Heart left ventricle (tissue), 16 donors: ENCODE measurements at regions not wholly inside any gene's neighbourhood (a gene's known extent, or its start where the extent isn't known, plus 50 kb on each side); places are given as distances from the start of the nearest gene placed in this dataset.

Experiments
- ATAC-seq, 4 donors: fragments of 200-7000 bp; cut with Tn5 transposase; one replicate each; pipeline ENCODE4 v1.9.1; 2020 to 2022; ENCODE audit warnings: moderate library complexity in 4 of 4, mild to moderate bottlenecking in 3 of 4, moderate number of reproducible peaks in 1 of 4
- DNase-seq, 5 donors: peaks; one replicate each; pipeline ENCODE4 v3.0.0-alpha.2; 2020
- H3K27ac ChIP-seq, 12 donors: fragments of 200-600 bp; sonication (generic) in 4 of 12; one replicate each; pipeline versions ENCODE4 v1.5.0 to v1.8.0; 2016 to 2022; ENCODE audit warnings: mild to moderate bottlenecking in 2 of 12
- H3K27me3 ChIP-seq, 9 donors: fragments of 200-600 bp; sonication (generic) in 2 of 9; one replicate each; pipeline versions ENCODE4 v1.5.1 to v1.8.0; 2016 to 2022; ENCODE audit warnings: mild to moderate bottlenecking in 3 of 9
- H3K36me3 ChIP-seq, 9 donors: fragments of 200-600 bp; sonication (generic) in 2 of 9; one replicate each; pipeline versions ENCODE4 v1.5.0 to v1.8.0; 2018 to 2022; ENCODE audit warnings: mild to moderate bottlenecking in 2 of 9
- H3K4me1 ChIP-seq, 12 donors: fragments of 200-600 bp; sonication (generic) in 4 of 12; one replicate each; pipeline versions ENCODE4 v1.5.0 to v1.8.0; 2016 to 2022; ENCODE audit warnings: mild to moderate bottlenecking in 3 of 12
- H3K4me3 ChIP-seq, 12 donors: fragments of 200-600 bp; sonication (generic) in 4 of 12; one replicate each; pipeline versions ENCODE4 v1.5.0 to v1.8.0; 2017 to 2022; ENCODE audit warnings: mild to moderate bottlenecking in 9 of 12, moderate library complexity in 4 of 12
- H3K9me3 ChIP-seq, 12 donors: fragments of 200-600 bp; sonication (generic) in 4 of 12; one replicate each; pipeline versions ENCODE4 v1.5.0 to v1.8.0; 2016 to 2022; ENCODE audit warnings: mild to moderate bottlenecking in 1 of 12
- CTCF ChIP-seq, 12 donors: fragments of 200-600 bp; sonication (generic) in 4 of 12; IDR thresholded peaks; one replicate each; pipeline versions ENCODE4 v1.5.0 to v1.8.0; 2018 to 2022; ENCODE audit warnings: antibody characterized with exemption in 12 of 12, mild to moderate bottlenecking in 5 of 12
- POLR2A ChIP-seq, 2 donors: fragments of 450-650 bp; IDR thresholded peaks; one replicate each; pipeline ENCODE4 v1.6.1; 2017; ENCODE audit warnings: antibody characterized with exemption in 2 of 2, mild to moderate bottlenecking in 2 of 2, moderate library complexity in 2 of 2
- WGBS, 4 donors: extraction: QIAGEN DNeasy Blood & Tissue Kit in 2 of 4; methylation state at CpG; one replicate each; pipeline versions ENCODE4 v1.1.5 to v1.1.7; 2013 to 2018; 5-methylcytosine and 5-hydroxymethylcytosine counted together
- intact Hi-C, 10 donors: fragments of 100-400 bp; cut with DNase I; formaldehyde crosslinking; loops; one replicate each; pipeline versions ENCODE4 v1.11.1 to v1.14.2; 2022
- donor health status: ischemic (EF 13 %, LVEDD 7.1; RV severe dilation, severe dysfunction).
- donor health status: healthy with polysubstance abuse.
- donor health status: DM: no; HTN: yes; CAD: no.
- donor health status: DM: no; HTN: no; CAD: no.
- donor health status: ischemic (EF 25% LVEDD 6.9; RV normal size, moderate dysfunction).
- donor health status: ischemic (EF 25% LVEDD 5.7; RV mildly dilated, moderate dysfunction).
- donor health status: healthy.
- donor health status: DM: yes; HTN: yes; CAD: no.
- donor health status: ischemic (EF 35%, LVEDD 5.7; RV mildly dilated, moderate dysfunction).
- donor health status: nonischemic (EF 11% LVEDD 7.7; RV severe dilation, severe dysfunction).
- donor health status: DM: yes; HTN: yes; CAD: no.
- donor health status: PGD.
- donor health status: ischemic (EF 29% LVEDD 5.4; RV normal size, mild dysfunction).
- donor health status: nonischemic (EF 23%, LVEDD 6.1; RV moderate dilation, normal function).

- DNase-seq (no peak), ATAC-seq (no peak)
- 80 to 93% (median 86%) methylated on average over 1 of the region's 1 CpG for WGBS, 4 donors
- peaks cover 0 to 6% (median 0%) of the 10 kb centered on the region in 9 donors for H3K27me3 ChIP-seq
- no peak overlapping the region for H3K27ac ChIP-seq
- H3K9me3 ChIP-seq = no peaks in the 10 kb centered on the region
- TF ChIP-seq CTCF (IDR thresholded peaks at IDR 0.05) (no peak), POLR2A (IDR thresholded peaks at IDR 0.05) (no peak)
- no peaks in the 10 kb centered on the region for H3K4me1 ChIP-seq
- intact Hi-C loops = no loop called here
- no peaks in the 10 kb centered on the region for H3K36me3 ChIP-seq
- no peak overlapping the region for H3K4me3 ChIP-seq
Measured at GRCh38 chr2:129181433-129181832, 798.0 kb upstream of the RAB6C start.

DNA sequence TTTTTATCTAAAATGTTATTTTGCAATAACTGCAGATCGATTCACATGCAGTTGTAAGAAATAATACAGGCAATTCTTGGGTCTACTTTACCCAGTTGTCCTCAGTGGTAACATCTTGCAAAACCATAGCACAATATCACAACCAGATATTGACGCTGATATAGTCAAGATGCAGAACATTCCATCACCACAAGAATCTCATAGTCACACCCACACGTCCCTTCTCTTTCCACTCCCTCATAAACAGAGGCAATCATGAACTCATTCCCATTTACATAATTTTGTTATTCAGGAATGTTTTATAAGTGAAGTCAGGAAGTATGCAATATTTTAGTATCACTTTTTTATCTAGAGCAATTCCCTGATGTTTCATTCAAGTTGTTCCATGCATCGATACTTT, 797.5 kb upstream of the RAB6C start:
- H3K9me3 ChIP-seq = no peaks in the 10 kb centered on the region
- H3K36me3 ChIP-seq = no peaks in the 10 kb centered on the region
- H3K27me3 ChIP-seq = peaks cover 0 to 6% (median 0%) of the 10 kb centered on the region in 9 donors
- H3K27ac ChIP-seq = no peak overlapping the region
- 73 to 78% (median 77%) methylated on average over 4 of the region's 4 CpGs for WGBS, 4 donors
- no peaks in the 10 kb centered on the region for H3K4me1 ChIP-seq
- TF ChIP-seq POLR2A (IDR thresholded peaks at IDR 0.05) (no peak), CTCF (IDR thresholded peaks at IDR 0.05) (no peak)
- DNase-seq (no peak), ATAC-seq (no peak)
- H3K4me3 ChIP-seq = no peak overlapping the region
- intact Hi-C loops = no loop called here

DNA sequence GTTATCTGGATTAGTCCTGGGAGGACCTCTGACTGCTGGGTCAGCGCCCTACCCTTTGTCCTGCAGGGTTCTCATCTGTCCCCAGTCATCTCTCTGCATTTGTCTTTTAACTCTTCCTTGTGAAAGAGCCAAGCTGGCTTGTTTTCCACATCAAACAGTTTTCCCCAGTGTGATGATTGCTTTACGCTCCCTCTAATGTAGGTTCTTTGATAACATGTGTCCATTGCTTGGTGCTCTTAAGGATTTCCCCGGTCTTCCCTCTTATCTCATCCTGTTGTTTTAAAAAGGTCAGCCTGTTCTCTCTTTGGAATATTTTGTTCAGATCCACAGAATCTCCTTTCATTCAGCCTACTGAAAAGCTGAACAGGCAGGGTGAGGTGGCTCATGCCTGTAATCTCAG, 792.1 kb upstream of the RAB6C start:
- WGBS, 4 donors = 67 to 81% (median 77%) methylated on average over 3 of the region's 3 CpGs
- intact Hi-C loops = no loop called here
- DNase-seq (no peak), ATAC-seq (no peak)
- H3K36me3 ChIP-seq = no peaks in the 10 kb centered on the region
- H3K4me3 ChIP-seq = no peak overlapping the region
- TF ChIP-seq POLR2A (IDR thresholded peaks at IDR 0.05) (no peak), CTCF (IDR thresholded peaks at IDR 0.05) (no peak)
- H3K9me3 ChIP-seq = no peaks in the 10 kb centered on the region
- H3K27me3 ChIP-seq = peaks cover 0 to 10% (median 0%) of the 10 kb centered on the region in 9 donors
- H3K27ac ChIP-seq = no peak overlapping the region
- no peaks in the 10 kb centered on the region for H3K4me1 ChIP-seq

DNA sequence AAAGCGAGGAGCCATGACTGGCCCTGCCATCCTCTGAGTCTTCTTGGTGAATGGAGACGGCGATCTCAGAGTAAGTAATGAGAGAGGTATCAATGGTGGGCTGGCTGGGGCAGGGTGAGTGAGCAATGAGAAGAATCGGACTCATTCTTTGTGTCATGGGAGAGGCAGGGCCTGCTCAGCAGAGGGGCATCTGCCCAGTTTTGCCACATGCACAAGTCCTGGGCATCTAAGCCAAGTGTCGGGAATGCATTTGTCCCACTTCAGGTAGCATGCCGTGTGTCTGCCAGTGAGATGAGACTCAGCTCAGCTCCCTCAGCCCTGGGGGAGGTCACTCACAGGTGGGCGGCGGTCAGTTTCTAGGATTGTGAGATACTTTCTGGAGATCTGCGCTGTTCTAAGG, 791.0 kb upstream of the RAB6C start:
- WGBS, 4 donors = 85 to 92% (median 88%) methylated on average over 8 to 9 of the region's 9 CpGs
- Histone ChIP-seq H3K4me1 (no peaks in the 10 kb centered on the region), H3K4me3 (no peak overlapping the region), H3K27me3 (peaks cover 0 to 10% (median 0%) of the 10 kb centered on the region in 9 donors), H3K36me3 (no peaks in the 10 kb centered on the region), H3K9me3 (no peaks in the 10 kb centered on the region), H3K27ac (no peak overlapping the region)
- TF ChIP-seq POLR2A (IDR thresholded peaks at IDR 0.05) (no peak), CTCF (IDR thresholded peaks at IDR 0.05) (no peak)
- ATAC-seq (no peak), DNase-seq (no peak)
- intact Hi-C loops = no loop called here
